ENCODE measurements at regions not wholly inside any gene's neighbourhood (a gene's known extent, or its start where the extent isn't known, plus 50 kb on each side); places are given as distances from the start of the nearest gene placed in this dataset.

- DNase-seq (ENCODE audit: low read depth, low spot score), result no peak
These were observed 185.2 kb upstream of the IL12A start for GRCh38 chr3:159803459-159803858.

GRCh38 chr3:159804726-159805410, 183.8 kb upstream of the IL12A start:
- DNase-seq (ENCODE audit: low read depth, low spot score), result peak; percentile 77

GRCh38 chr3:159805411-159805772, 183.2 kb upstream of the IL12A start:
- DNase-seq (ENCODE audit: low read depth, low spot score), result no peak

GRCh38 chr3:159806412-159806811, 182.2 kb upstream of the IL12A start:
- no peak for DNase-seq (ENCODE audit: low read depth, low spot score)

GRCh38 chr3:159807137-159808040, 181.2 kb upstream of the IL12A start:
- DNase-seq (ENCODE audit: low read depth, low spot score), result no peak

- no peak for DNase-seq (ENCODE audit: low read depth, low spot score)
These were observed 174.7 kb upstream of the IL12A start for GRCh38 chr3:159813822-159814531.

GRCh38 chr3:159816512-159816911, 172.1 kb upstream of the IL12A start:
- no peak for DNase-seq (ENCODE audit: low read depth, low spot score)

GRCh38 chr3:159817126-159817525, 171.5 kb upstream of the IL12A start:
- no peak for DNase-seq (ENCODE audit: low read depth, low spot score)

GRCh38 chr3:159817571-159817970, 171.1 kb upstream of the IL12A start:
- DNase-seq (ENCODE audit: low read depth, low spot score), result no peak

- no peak for DNase-seq (ENCODE audit: low read depth, low spot score)
These were observed 170.2 kb upstream of the IL12A start for GRCh38 chr3:159818399-159818798.

- DNase-seq (ENCODE audit: low read depth, low spot score), result no peak
These were observed 169.6 kb upstream of the IL12A start for GRCh38 chr3:159818997-159819500.

GRCh38 chr3:159819676-159820075, 169.0 kb upstream of the IL12A start:
- DNase-seq (ENCODE audit: low read depth, low spot score), result no peak

GRCh38 chr3:159821110-159821509, 167.5 kb upstream of the IL12A start:
- DNase-seq (ENCODE audit: low read depth, low spot score), result no peak

- no peak for DNase-seq (ENCODE audit: low read depth, low spot score)
These were observed 166.9 kb upstream of the IL12A start for GRCh38 chr3:159821736-159822135.

- no peak for DNase-seq (ENCODE audit: low read depth, low spot score)
These were observed 164.9 kb upstream of the IL12A start for GRCh38 chr3:159823780-159824179.

- DNase-seq (ENCODE audit: low read depth, low spot score), result no peak
These were observed 164.3 kb upstream of the IL12A start for GRCh38 chr3:159824333-159824732.

- DNase-seq (ENCODE audit: low read depth, low spot score), result no peak
These were observed 163.3 kb upstream of the IL12A start for GRCh38 chr3:159825216-159825854.

- no peak for DNase-seq (ENCODE audit: low read depth, low spot score)
These were observed 160.1 kb upstream of the IL12A start for GRCh38 chr3:159828542-159828943.

GRCh38 chr3:159829056-159829455, 159.6 kb upstream of the IL12A start:
- no peak for DNase-seq (ENCODE audit: low read depth, low spot score)

GRCh38 chr3:159829539-159830227, 159.0 kb upstream of the IL12A start:
- DNase-seq (ENCODE audit: low read depth, low spot score), result no peak
